B cell (primary cell): ENCODE measurements at regions not wholly inside any gene's neighbourhood (a gene's known extent, or its start where the extent isn't known, plus 50 kb on each side); places are given as distances from the start of the nearest gene placed in this dataset.

ENCODE experiments used
- CTCF ChIP-seq: fragments of 200-600 bp; IDR thresholded peaks from one replicate; pipeline ENCODE4 v1.8.0; 2022; ENCODE audit warnings: antibody characterized with exemption, mild to moderate bottlenecking
- EZH2 ChIP-seq: IDR thresholded peaks from 2 replicates; pipeline ENCODE4 v1.6.1; 2012; ENCODE audit warnings: borderline replicate concordance, low read depth, mild to moderate bottlenecking, moderate library complexity, low read length; ENCODE audit not compliant: insufficient read depth, poor library complexity, severe bottlenecking

- TF ChIP-seq CTCF = no peak
- no peak for TF ChIP-seq EZH2
These were observed 1077.3 kb upstream of the ADGRL3 start for GRCh38 chr4:60122820-60123219.
